Neural cell (in vitro differentiated cells): ENCODE measurements at regions not wholly inside any gene's neighbourhood (a gene's known extent, or its start where the extent isn't known, plus 50 kb on each side); places are given as distances from the start of the nearest gene placed in this dataset.

Source experiments
- H2AFZ ChIP-seq: fragments of 200-600, 300-800 bp; sonication (generic), shearing (Covaris generic); 2 replicates; pipeline ENCODE4 v1.6.0; 2014; ENCODE audit warnings: low read depth, mild to moderate bottlenecking, antibody characterized with exemption, low read length, moderate library complexity
- H3F3A ChIP-seq: fragments of 200-600 bp; shearing (Covaris generic); 2 replicates; pipeline ENCODE4 v1.6.1; 2016; ENCODE audit warnings: mild to moderate bottlenecking, moderate library complexity, mixed read lengths, antibody characterized with exemption, low read length; ENCODE audit not compliant: insufficient read depth, poor library complexity, severe bottlenecking
- H3K27ac ChIP-seq: fragments of 200-600, 300-800 bp; sonication (generic), shearing (Covaris generic); 2 replicates; pipeline ENCODE4 v1.5.1; 2014; ENCODE audit warnings: mild to moderate bottlenecking, low read length, moderate library complexity
- H3K27me3 ChIP-seq: fragments of 300-800, 200-600 bp; sonication (generic), shearing (Covaris generic); 2 replicates; pipeline ENCODE4 v1.6.0; 2014; ENCODE audit warnings: mild to moderate bottlenecking, low read depth, low read length, moderate library complexity; ENCODE audit not compliant: insufficient read depth
- H3K36me3 ChIP-seq: fragments of 300-800, 200-600 bp; sonication (generic), shearing (Covaris generic); 2 replicates; pipeline ENCODE4 v1.5.1; 2014; ENCODE audit warnings: mild to moderate bottlenecking, antibody characterized with exemption, low read length, moderate library complexity; ENCODE audit not compliant: insufficient read depth
- H3K4me2 ChIP-seq: fragments of 300-800, 200-600 bp; sonication (generic), shearing (Covaris generic); 2 replicates; pipeline ENCODE4 v1.6.0; 2014; ENCODE audit warnings: mild to moderate bottlenecking, low read length
- H3K4me3 ChIP-seq: fragments of 300-800, 200-600 bp; sonication (generic), shearing (Covaris generic); 2 replicates; pipeline ENCODE4 v1.5.1; 2014; ENCODE audit warnings: mild to moderate bottlenecking, low read length, moderate library complexity
- H3K79me2 ChIP-seq: fragments of 200-600 bp; shearing (Covaris generic); replicated peaks from 2 replicates; pipeline ENCODE4 v1.6.0; 2014; ENCODE audit warnings: mild to moderate bottlenecking, low read length, moderate library complexity; ENCODE audit not compliant: insufficient read depth
- H3K9ac ChIP-seq: fragments of 300-800, 200-600 bp; sonication (generic), shearing (Covaris generic); 2 replicates; pipeline ENCODE4 v1.6.1; 2016; ENCODE audit warnings: mild to moderate bottlenecking, low read length, mixed read lengths
- H3K9me2 ChIP-seq: fragments of 200-600 bp; shearing (Covaris generic); 2 replicates; pipeline ENCODE4 v1.6.1; 2016; ENCODE audit warnings: mild to moderate bottlenecking, low read length, mixed read lengths; ENCODE audit not compliant: insufficient read depth
- H3K9me3 ChIP-seq: fragments of 200-600, 300-800 bp; sonication (generic), shearing (Covaris generic); 2 replicates; pipeline ENCODE4 v1.6.1; 2016; ENCODE audit warnings: mild to moderate bottlenecking, mixed run types, low read length, moderate library complexity, mixed read lengths
- H4K20me1 ChIP-seq: fragments of 200-600 bp; shearing (Covaris generic); 2 replicates; pipeline ENCODE4 v1.6.1; 2016; ENCODE audit warnings: mild to moderate bottlenecking, mixed run types; ENCODE audit not compliant: insufficient read depth
- EP300 ChIP-seq: fragments of 450-650 bp; conservative IDR thresholded peaks from 2 replicates; pipeline ENCODE4 v1.6.1; 2014; ENCODE audit warnings: antibody characterized with exemption, mild to moderate bottlenecking, moderate library complexity; ENCODE audit not compliant: poor library complexity, severe bottlenecking
- EZH2 ChIP-seq: fragments of 200-600, 300-800 bp; shearing (Covaris generic), sonication (generic); IDR thresholded peaks from 2 replicates; pipeline ENCODE4 v1.6.1; 2014; ENCODE audit warnings: antibody characterized with exemption, low read length, borderline replicate concordance, mild to moderate bottlenecking; ENCODE audit not compliant: insufficient read depth, poor library complexity, severe bottlenecking
- MXI1 ChIP-seq: fragments of 450-650 bp; conservative IDR thresholded peaks from 2 replicates; pipeline ENCODE4 v1.6.1; 2014; ENCODE audit warnings: antibody characterized with exemption, mild to moderate bottlenecking; ENCODE audit not compliant: poor library complexity, severe bottlenecking
- POLR2AphosphoS5 ChIP-seq: IDR thresholded peaks from 2 replicates; pipeline ENCODE4 v1.6.1; 2012
- RAD21 ChIP-seq: fragments of 450-650 bp; conservative IDR thresholded peaks from 2 replicates; pipeline ENCODE4 v1.6.1; 2014; ENCODE audit warnings: antibody characterized with exemption, mild to moderate bottlenecking, moderate library complexity
- SMC3 ChIP-seq: fragments of 450-650 bp; conservative IDR thresholded peaks from 2 replicates; pipeline ENCODE4 v1.6.1; 2014; ENCODE audit warnings: antibody characterized with exemption, mild to moderate bottlenecking, moderate library complexity; ENCODE audit not compliant: poor library complexity
- TAF1 ChIP-seq: IDR thresholded peaks from 2 replicates; pipeline ENCODE4 v1.6.1; 2012; ENCODE audit warnings: low read depth
- TF ChIP-seq, protein P1 (sequence below): IDR thresholded peaks from 2 replicates; pipeline ENCODE4 v1.6.1; 2012; ENCODE audit warnings: borderline replicate concordance
- TF ChIP-seq, protein P2 (sequence below): fragments of 450-650 bp; IDR thresholded peaks from 2 replicates; pipeline ENCODE4 v1.5.1; 2014; ENCODE audit warnings: antibody characterized with exemption, mild to moderate bottlenecking, moderate library complexity; ENCODE audit not compliant: poor library complexity, severe bottlenecking

DNA sequence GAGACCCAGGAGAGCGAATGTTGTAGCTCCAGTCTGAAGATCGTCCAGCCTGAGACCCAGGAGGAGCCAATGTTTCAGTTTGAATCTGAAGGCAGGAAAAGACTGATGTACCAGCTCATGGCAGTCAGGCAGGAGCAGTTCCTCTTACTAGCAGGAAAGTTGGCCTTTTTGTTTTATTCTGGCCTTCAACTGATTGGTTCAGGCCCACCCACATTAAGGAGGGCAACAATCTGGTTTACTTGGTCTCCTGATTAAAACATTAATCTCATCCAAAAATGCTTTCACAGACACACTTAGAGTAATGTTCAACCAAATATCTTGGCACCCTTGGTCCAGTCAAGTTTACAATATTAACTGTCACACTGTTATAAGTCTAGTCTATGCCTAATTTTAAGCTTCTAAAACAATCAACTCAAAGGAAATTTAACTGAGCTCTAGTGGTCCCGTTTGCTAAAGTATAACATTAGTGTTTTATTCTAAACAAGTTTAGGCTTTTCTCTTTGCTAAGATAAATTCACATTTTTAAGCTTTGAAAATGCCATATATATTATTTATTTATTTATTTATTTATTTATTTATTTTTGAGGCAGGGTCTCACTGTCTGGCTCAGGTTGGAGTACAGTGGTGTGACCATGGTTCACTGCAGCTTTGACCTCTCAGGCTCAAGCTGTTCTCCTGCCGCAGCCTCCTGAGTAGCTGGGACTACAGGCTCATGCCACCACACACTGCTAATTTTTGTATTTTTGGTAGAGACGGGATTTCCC, 275.5 kb upstream of the SLC35B3 start:
- H3K27ac ChIP-seq: no peak overlapping the region
- no peak for TF ChIP-seq SMC3
- TF ChIP-seq, protein P1, sequence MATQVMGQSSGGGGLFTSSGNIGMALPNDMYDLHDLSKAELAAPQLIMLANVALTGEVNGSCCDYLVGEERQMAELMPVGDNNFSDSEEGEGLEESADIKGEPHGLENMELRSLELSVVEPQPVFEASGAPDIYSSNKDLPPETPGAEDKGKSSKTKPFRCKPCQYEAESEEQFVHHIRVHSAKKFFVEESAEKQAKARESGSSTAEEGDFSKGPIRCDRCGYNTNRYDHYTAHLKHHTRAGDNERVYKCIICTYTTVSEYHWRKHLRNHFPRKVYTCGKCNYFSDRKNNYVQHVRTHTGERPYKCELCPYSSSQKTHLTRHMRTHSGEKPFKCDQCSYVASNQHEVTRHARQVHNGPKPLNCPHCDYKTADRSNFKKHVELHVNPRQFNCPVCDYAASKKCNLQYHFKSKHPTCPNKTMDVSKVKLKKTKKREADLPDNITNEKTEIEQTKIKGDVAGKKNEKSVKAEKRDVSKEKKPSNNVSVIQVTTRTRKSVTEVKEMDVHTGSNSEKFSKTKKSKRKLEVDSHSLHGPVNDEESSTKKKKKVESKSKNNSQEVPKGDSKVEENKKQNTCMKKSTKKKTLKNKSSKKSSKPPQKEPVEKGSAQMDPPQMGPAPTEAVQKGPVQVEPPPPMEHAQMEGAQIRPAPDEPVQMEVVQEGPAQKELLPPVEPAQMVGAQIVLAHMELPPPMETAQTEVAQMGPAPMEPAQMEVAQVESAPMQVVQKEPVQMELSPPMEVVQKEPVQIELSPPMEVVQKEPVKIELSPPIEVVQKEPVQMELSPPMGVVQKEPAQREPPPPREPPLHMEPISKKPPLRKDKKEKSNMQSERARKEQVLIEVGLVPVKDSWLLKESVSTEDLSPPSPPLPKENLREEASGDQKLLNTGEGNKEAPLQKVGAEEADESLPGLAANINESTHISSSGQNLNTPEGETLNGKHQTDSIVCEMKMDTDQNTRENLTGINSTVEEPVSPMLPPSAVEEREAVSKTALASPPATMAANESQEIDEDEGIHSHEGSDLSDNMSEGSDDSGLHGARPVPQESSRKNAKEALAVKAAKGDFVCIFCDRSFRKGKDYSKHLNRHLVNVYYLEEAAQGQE: no peak
- no peak for TF ChIP-seq TAF1
- TF ChIP-seq EP300: no peak
- TF ChIP-seq MXI1: no peak
- TF ChIP-seq, protein P2, sequence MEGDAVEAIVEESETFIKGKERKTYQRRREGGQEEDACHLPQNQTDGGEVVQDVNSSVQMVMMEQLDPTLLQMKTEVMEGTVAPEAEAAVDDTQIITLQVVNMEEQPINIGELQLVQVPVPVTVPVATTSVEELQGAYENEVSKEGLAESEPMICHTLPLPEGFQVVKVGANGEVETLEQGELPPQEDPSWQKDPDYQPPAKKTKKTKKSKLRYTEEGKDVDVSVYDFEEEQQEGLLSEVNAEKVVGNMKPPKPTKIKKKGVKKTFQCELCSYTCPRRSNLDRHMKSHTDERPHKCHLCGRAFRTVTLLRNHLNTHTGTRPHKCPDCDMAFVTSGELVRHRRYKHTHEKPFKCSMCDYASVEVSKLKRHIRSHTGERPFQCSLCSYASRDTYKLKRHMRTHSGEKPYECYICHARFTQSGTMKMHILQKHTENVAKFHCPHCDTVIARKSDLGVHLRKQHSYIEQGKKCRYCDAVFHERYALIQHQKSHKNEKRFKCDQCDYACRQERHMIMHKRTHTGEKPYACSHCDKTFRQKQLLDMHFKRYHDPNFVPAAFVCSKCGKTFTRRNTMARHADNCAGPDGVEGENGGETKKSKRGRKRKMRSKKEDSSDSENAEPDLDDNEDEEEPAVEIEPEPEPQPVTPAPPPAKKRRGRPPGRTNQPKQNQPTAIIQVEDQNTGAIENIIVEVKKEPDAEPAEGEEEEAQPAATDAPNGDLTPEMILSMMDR: no peak
- no peak for TF ChIP-seq RAD21
- no peak for TF ChIP-seq POLR2AphosphoS5
- TF ChIP-seq EZH2: no peak
- no peaks in the 10 kb centered on the region for H3K9me3 ChIP-seq
- H3K4me2 ChIP-seq: no peak overlapping the region
- no peaks in the 10 kb centered on the region for H3K36me3 ChIP-seq
- no peaks in the 10 kb centered on the region for H3F3A ChIP-seq
- no peaks in the 10 kb centered on the region for H3K9me2 ChIP-seq
- H2AFZ ChIP-seq: no peak overlapping the region
- H3K9ac ChIP-seq: no peak overlapping the region
- H3K27me3 ChIP-seq: no peaks in the 10 kb centered on the region
- H4K20me1 ChIP-seq: no peaks in the 10 kb centered on the region
- no peaks in the 10 kb centered on the region for H3K79me2 ChIP-seq
- H3K4me3 ChIP-seq: no peak overlapping the region

DNA sequence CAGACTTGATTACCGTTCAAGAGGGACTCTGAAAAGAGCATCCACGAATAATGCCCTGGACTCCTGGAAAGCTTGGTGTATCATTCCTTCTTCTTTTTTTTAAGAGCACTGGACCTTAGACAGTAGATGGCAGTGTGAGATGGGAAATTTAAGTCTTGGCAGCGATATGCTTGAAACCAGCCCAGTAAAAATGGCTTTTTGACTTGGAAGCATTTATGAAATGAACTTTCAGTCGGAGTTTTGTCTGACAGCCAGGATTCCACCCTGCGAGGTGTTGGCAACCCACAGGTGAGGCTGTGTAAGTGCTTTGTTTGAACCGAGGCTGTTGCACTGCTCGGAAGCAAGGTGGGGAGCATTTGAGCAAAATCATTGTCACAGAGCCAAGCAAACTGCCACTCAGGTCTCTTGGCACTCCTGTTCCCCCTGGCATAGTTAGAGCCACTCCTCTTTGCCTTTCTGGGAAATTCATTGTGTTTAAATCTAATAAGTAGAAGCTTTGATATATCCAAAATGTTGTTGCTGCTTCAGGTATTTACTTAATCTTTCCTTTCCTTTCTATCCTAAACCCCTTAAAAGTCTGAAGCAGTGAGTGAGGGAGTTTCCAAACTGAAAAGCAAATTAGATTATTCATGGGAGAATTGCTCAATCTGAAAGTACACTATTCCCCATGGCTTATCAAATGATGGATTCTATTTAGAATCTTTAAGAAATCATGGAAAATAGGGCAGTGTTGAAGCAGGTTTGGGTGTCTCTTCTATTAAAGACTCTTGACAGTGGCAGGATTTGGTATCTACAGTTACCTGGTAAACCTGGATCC, 272.8 kb upstream of the SLC35B3 start:
- no peaks in the 10 kb centered on the region for H3K27me3 ChIP-seq
- H3F3A ChIP-seq: no peaks in the 10 kb centered on the region
- no peaks in the 10 kb centered on the region for H3K9me2 ChIP-seq
- no peak overlapping the region for H3K4me3 ChIP-seq
- TF ChIP-seq, protein P2: peak; percentile 71
- TF ChIP-seq EP300: no peak
- no peak for TF ChIP-seq EZH2
- TF ChIP-seq, protein P1: no peak
- TF ChIP-seq RAD21: peak; percentile 70
- TF ChIP-seq POLR2AphosphoS5: no peak
- TF ChIP-seq SMC3: peak; percentile 70
- no peaks in the 10 kb centered on the region for H4K20me1 ChIP-seq
- H3K36me3 ChIP-seq: no peaks in the 10 kb centered on the region
- H3K4me2 ChIP-seq: no peak overlapping the region
- no peak overlapping the region for H3K9ac ChIP-seq
- H3K27ac ChIP-seq: no peak overlapping the region
- H3K9me3 ChIP-seq: no peaks in the 10 kb centered on the region
- H2AFZ ChIP-seq: no peak overlapping the region
- no peaks in the 10 kb centered on the region for H3K79me2 ChIP-seq
